ENCODE measurements at regions not wholly inside any gene's neighbourhood (a gene's known extent, or its start where the extent isn't known, plus 50 kb on each side); places are given as distances from the start of the nearest gene placed in this dataset.
"Not testable (repeated sequence)": the region's sequence is repeated elsewhere in the genome, so short reads cannot be mapped to it uniquely, and the experiment has no call there.

DNA sequence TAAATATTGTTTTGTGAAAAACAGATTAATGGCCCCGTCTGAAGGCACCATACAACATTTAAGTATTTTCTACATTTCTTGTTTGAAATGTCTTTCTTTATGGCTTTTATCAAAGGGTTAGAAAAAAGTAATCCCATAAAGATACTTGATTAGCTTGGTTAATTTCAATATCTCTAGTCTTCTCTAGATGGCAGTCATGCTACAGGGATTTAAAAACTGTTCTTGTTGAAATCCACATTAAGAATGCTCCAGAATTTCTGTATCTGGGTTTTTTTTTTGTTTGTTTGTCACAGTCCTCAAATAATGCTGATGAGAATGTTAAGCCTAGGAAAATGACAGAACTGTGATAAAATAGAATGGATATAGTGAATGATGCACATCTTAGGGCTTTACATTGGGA is 109.0 kb upstream of the AADAT start:
- Histone ChIP-seq H3K9ac (ENCODE audit: insufficient read length, low read depth) (no peak overlapping the region), H3K4me1 (ENCODE audit: insufficient read depth, insufficient read length) (no peaks in the 10 kb centered on the region), H3K36me3 (ENCODE audit: insufficient read depth, insufficient read length, low read length) (no peaks in the 10 kb centered on the region), H3K4me3 (ENCODE audit: insufficient read length, low read depth) (no peak overlapping the region), H3K27me3 (ENCODE audit: insufficient read depth, insufficient read length) (no peaks in the 10 kb centered on the region), H3K9me3 (ENCODE audit: insufficient read depth, low read length) (no peaks in the 10 kb centered on the region)
- TF ChIP-seq YY1 (IDR thresholded peaks at IDR 0.05; ENCODE audit: insufficient read depth, insufficient read length) (no peak), SUZ12 (IDR thresholded peaks at IDR 0.05; ENCODE audit: extremely low read depth, insufficient read depth, insufficient read length) (no peak), ZNF274 (IDR thresholded peaks at IDR 0.05; ENCODE audit: low read depth, low read length) (no peak)
- no peak for DNase-seq (ENCODE audit: low read depth, low spot score)

DNA sequence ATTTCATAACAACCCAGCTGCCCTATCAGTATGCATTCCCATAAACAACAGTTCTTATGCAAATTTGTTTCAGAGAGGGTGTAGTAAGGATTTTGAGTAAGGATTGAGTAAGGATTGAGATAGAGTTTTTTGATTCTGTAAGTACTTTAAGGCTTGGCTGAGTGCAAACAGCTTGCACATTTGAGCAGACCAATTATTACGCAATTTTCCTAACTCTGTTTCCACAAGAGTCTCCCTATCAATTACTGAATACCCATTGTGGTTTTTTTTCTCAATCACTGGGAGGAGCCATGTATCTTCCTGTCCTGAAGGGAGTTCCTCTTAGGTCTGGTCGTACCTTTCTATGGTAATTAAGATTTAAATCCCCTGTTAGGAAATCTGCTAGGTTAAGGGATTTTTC is 105.0 kb upstream of the AADAT start:
- H3K4me1 ChIP-seq (ENCODE audit: insufficient read depth, insufficient read length); H3K27me3 ChIP-seq (ENCODE audit: insufficient read depth, insufficient read length); H3K9me3 ChIP-seq (ENCODE audit: insufficient read depth, low read length); H3K9ac ChIP-seq (ENCODE audit: insufficient read length, low read depth); DNase-seq (ENCODE audit: low read depth, low spot score); H3K4me3 ChIP-seq (ENCODE audit: insufficient read length, low read depth); H3K36me3 ChIP-seq (ENCODE audit: insufficient read depth, insufficient read length, low read length): not testable (repeated sequence)

DNA sequence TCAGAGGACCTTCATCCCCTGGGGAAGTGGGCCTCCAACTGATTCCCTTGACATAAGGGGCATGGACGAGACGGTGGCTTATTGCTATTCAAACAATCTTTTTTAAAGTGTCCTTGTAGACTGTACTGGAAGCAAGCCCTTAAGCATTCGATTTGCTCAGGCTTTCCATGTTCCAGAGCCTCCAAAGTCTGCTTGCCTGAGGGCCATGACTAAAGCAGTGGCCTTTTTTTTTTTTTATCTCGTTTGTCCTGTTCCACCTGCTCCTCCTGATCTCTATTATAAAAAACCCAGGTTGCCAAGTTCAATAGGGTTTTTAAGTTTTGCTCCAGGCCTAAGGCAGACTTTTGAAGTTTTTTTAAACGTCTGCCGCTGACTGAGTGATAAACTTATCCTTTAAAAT is 103.7 kb upstream of the AADAT start:
- Histone ChIP-seq H3K4me1 (ENCODE audit: insufficient read depth, insufficient read length) (no peaks in the 10 kb centered on the region), H3K4me3 (ENCODE audit: insufficient read length, low read depth) (no peak overlapping the region), H3K9ac (ENCODE audit: insufficient read length, low read depth) (no peak overlapping the region), H3K27me3 (ENCODE audit: insufficient read depth, insufficient read length) (no peaks in the 10 kb centered on the region), H3K9me3 (ENCODE audit: insufficient read depth, low read length) (no peaks in the 10 kb centered on the region), H3K36me3 (ENCODE audit: insufficient read depth, insufficient read length, low read length) (no peaks in the 10 kb centered on the region)
- no peak for TF ChIP-seq SUZ12 (IDR thresholded peaks at IDR 0.05; ENCODE audit: extremely low read depth, insufficient read depth, insufficient read length)
- no peak for TF ChIP-seq YY1 (IDR thresholded peaks at IDR 0.05; ENCODE audit: insufficient read depth, insufficient read length)
- no peak for TF ChIP-seq ZNF274 (IDR thresholded peaks at IDR 0.05; ENCODE audit: low read depth, low read length)
- no peak for DNase-seq (ENCODE audit: low read depth, low spot score)

DNA sequence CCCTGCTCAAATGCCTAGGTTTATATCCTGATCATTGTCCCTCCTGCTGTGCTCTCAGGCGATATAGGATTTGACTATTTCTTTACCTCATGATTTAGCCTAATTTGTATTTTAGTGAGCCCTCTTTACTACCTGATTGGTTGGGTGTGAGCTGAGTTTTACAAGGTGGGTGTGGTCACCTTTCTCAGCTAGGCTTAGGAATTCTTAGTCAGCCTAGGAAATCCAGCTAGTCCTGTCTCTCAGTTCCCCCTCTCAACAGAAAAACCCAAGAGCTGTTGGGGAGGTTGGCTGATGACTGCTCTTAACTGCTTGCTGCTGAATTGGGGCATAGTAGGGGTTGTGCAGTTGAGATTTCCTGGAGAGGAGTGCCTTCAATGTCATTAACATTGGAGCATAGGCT is 100.5 kb upstream of the AADAT start:
- Histone ChIP-seq H3K9me3 (ENCODE audit: insufficient read depth, low read length) (no peaks in the 10 kb centered on the region), H3K27me3 (ENCODE audit: insufficient read depth, insufficient read length) (no peaks in the 10 kb centered on the region), H3K4me3 (ENCODE audit: insufficient read length, low read depth) (no peak overlapping the region), H3K4me1 (ENCODE audit: insufficient read depth, insufficient read length) (no peaks in the 10 kb centered on the region), H3K9ac (ENCODE audit: insufficient read length, low read depth) (no peak overlapping the region), H3K36me3 (ENCODE audit: insufficient read depth, insufficient read length, low read length) (no peaks in the 10 kb centered on the region)
- no peak for DNase-seq (ENCODE audit: low read depth, low spot score)
- no peak for TF ChIP-seq SUZ12 (IDR thresholded peaks at IDR 0.05; ENCODE audit: extremely low read depth, insufficient read depth, insufficient read length)
- TF ChIP-seq ZNF274 (IDR thresholded peaks at IDR 0.05; ENCODE audit: low read depth, low read length): no peak
- TF ChIP-seq YY1 (IDR thresholded peaks at IDR 0.05; ENCODE audit: insufficient read depth, insufficient read length): no peak

DNA sequence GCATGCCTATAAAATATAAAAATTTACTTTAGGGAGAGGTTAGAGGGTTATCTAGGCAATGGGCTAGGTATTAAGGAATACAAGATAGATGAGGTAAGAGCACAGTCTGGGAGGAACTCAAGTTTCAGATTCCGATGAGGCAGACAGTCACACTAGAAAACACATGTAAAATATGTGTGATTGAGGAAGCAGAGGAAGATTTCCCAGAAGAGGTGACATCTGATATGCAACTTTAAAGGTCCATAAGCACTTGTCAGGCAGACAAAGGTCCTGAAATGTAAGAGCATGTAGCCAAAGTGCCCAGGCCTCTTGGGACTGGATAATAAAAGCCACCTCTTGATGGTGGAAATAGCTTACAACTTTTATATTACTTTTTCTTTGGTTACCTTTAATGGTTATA is 81.1 kb upstream of the AADAT start:
- Histone ChIP-seq H3K27me3 (ENCODE audit: insufficient read depth, insufficient read length) (no peaks in the 10 kb centered on the region), H3K36me3 (ENCODE audit: insufficient read depth, insufficient read length, low read length) (no peaks in the 10 kb centered on the region), H3K9ac (ENCODE audit: insufficient read length, low read depth) (no peak overlapping the region), H3K9me3 (ENCODE audit: insufficient read depth, low read length) (no peaks in the 10 kb centered on the region; the same call in 1 of the 2 replicates), H3K4me3 (ENCODE audit: insufficient read length, low read depth) (no peak overlapping the region), H3K4me1 (ENCODE audit: insufficient read depth, insufficient read length) (no peaks in the 10 kb centered on the region)
- no peak for DNase-seq (ENCODE audit: low read depth, low spot score)
- no peak for TF ChIP-seq ZNF274 (IDR thresholded peaks at IDR 0.05; ENCODE audit: low read depth, low read length)
- TF ChIP-seq SUZ12 (IDR thresholded peaks at IDR 0.05; ENCODE audit: extremely low read depth, insufficient read depth, insufficient read length): no peak
- TF ChIP-seq YY1 (IDR thresholded peaks at IDR 0.05; ENCODE audit: insufficient read depth, insufficient read length): no peak

DNA sequence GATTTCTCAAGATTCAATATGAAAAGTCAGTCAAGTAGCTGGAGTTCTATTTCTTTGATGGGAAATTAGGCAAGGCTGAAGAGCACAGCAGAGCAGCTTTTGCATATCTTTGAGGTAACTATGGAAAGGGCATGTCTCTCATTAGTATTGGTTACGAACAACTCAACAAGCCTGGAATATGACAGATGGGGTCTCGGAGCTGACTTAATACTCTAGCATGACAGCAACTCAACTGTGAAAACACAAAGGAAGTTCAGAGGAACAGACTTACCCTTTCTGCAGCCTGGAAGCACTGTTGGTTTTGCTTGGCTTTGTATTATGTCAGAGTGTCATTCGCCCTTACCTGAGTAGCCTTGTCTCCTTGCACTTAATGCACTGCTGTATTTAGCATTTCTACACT is 79.9 kb upstream of the AADAT start:
- Histone ChIP-seq H3K9ac (ENCODE audit: insufficient read length, low read depth) (no peak overlapping the region), H3K4me3 (ENCODE audit: insufficient read length, low read depth) (no peak overlapping the region), H3K9me3 (ENCODE audit: insufficient read depth, low read length) (no peaks in the 10 kb centered on the region; the same call in 1 of the 2 replicates), H3K36me3 (ENCODE audit: insufficient read depth, insufficient read length, low read length) (no peaks in the 10 kb centered on the region), H3K27me3 (ENCODE audit: insufficient read depth, insufficient read length) (no peaks in the 10 kb centered on the region), H3K4me1 (ENCODE audit: insufficient read depth, insufficient read length) (no peaks in the 10 kb centered on the region)
- no peak for DNase-seq (ENCODE audit: low read depth, low spot score)
- TF ChIP-seq ZNF274 (IDR thresholded peaks at IDR 0.05; ENCODE audit: low read depth, low read length): no peak
- TF ChIP-seq YY1 (IDR thresholded peaks at IDR 0.05; ENCODE audit: insufficient read depth, insufficient read length): no peak
- TF ChIP-seq SUZ12 (IDR thresholded peaks at IDR 0.05; ENCODE audit: extremely low read depth, insufficient read depth, insufficient read length): no peak

DNA sequence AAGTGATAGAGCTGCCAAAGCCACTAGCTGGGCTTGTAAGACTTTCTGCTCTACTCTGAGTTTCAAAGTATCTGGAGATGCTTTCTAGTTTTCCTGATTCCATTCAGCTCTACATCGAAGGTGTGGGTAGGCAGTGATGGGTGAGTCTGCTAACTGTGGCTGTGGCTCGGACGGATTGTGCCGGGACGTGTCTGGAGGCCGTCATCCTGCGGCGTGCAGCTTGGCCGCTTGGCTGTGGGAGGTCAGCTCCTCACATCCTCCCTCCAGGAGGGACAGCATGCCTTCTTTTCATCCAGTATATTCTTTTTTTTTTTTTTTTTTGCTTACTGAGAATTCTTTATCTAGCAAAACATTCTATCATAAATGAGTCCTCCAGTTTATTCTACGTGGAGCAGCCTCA is 77.9 kb upstream of the AADAT start:
- Histone ChIP-seq H3K27me3 (ENCODE audit: insufficient read depth, insufficient read length) (no peaks in the 10 kb centered on the region), H3K4me3 (ENCODE audit: insufficient read length, low read depth) (no peak overlapping the region), H3K4me1 (ENCODE audit: insufficient read depth, insufficient read length) (no peaks in the 10 kb centered on the region), H3K9ac (ENCODE audit: insufficient read length, low read depth) (no peak overlapping the region), H3K9me3 (ENCODE audit: insufficient read depth, low read length) (no peaks in the 10 kb centered on the region; the same call in 1 of the 2 replicates), H3K36me3 (ENCODE audit: insufficient read depth, insufficient read length, low read length) (no peaks in the 10 kb centered on the region)
- no peak for TF ChIP-seq ZNF274 (IDR thresholded peaks at IDR 0.05; ENCODE audit: low read depth, low read length)
- no peak for TF ChIP-seq SUZ12 (IDR thresholded peaks at IDR 0.05; ENCODE audit: extremely low read depth, insufficient read depth, insufficient read length)
- no peak for TF ChIP-seq YY1 (IDR thresholded peaks at IDR 0.05; ENCODE audit: insufficient read depth, insufficient read length)
- DNase-seq (ENCODE audit: low read depth, low spot score): no peak

DNA sequence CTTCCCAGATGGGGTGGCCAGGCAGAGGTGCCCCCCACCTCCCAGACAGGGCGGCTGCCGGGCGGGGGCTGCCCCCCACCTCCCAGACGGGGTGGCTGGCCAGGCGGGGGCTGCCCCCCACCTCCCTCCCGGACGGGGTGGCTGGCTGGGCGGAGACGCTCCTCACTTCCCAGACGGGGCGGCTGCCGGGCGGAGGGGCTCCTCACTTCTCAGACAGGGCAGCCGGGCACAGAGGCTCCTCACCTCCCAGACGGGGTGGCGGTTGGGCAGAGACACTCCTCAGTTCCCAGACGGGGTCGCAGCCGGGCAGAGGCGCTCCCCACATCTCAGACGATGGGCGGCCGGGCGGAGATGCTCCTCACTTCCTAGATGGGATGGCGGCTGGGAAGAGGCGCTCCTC is 76.4 kb upstream of the AADAT start:
- H3K36me3 ChIP-seq (ENCODE audit: insufficient read depth, insufficient read length, low read length): not testable (repeated sequence)

More for the DNA sequence above, 76.4 kb upstream of the AADAT start:
- H3K9ac ChIP-seq (ENCODE audit: insufficient read length, low read depth); H3K9me3 ChIP-seq (ENCODE audit: insufficient read depth, low read length); H3K4me1 ChIP-seq (ENCODE audit: insufficient read depth, insufficient read length); H3K4me3 ChIP-seq (ENCODE audit: insufficient read length, low read depth); H3K27me3 ChIP-seq (ENCODE audit: insufficient read depth, insufficient read length); DNase-seq (ENCODE audit: low read depth, low spot score): not testable (repeated sequence)

Data from NT2/D1 (cell line).